Tibial nerve (tissue), 4 donors: ENCODE measurements at regions not wholly inside any gene's neighbourhood (a gene's known extent, or its start where the extent isn't known, plus 50 kb on each side); places are given as distances from the start of the nearest gene placed in this dataset.

Source experiments
- DNase-seq, 2 donors: peaks; one replicate each; pipeline ENCODE4 v3.0.0-alpha.2; 2019; ENCODE audit warnings: low spot score in 2 of 2
- H3K27ac ChIP-seq, 4 donors: fragments of 200-600 bp; sonication (generic) in 3 of 4; one replicate each; pipeline ENCODE4 v1.5.1; 2017 to 2019; ENCODE audit warnings: mild to moderate bottlenecking in 1 of 4
- H3K27me3 ChIP-seq, 2 donors: fragments of 200-600 bp; sonication (generic) in 1 of 2; one replicate each; pipeline versions ENCODE4 v1.5.1 to v1.6.0; 2017 to 2019
- H3K36me3 ChIP-seq, 3 donors: fragments of 200-600 bp; sonication (generic); one replicate each; pipeline ENCODE4 v1.5.1; 2018 to 2019
- H3K4me1 ChIP-seq, 4 donors: fragments of 200-600 bp; sonication (generic) in 3 of 4; one replicate each; pipeline ENCODE4 v1.5.1; 2017 to 2019
- H3K4me3 ChIP-seq, 4 donors: fragments of 200-600 bp; sonication (generic) in 3 of 4; one replicate each; pipeline ENCODE4 v1.5.1; 2017 to 2019; ENCODE audit warnings: mild to moderate bottlenecking in 1 of 4, moderate library complexity in 1 of 4
- H3K9me3 ChIP-seq, 4 donors: fragments of 200-600 bp; sonication (generic) in 3 of 4; one replicate each; pipeline ENCODE4 v1.5.1; 2017 to 2019
- CTCF ChIP-seq, 5 experiments: fragments of 200-600 bp in 3 of 5; fragments of 450-650 bp in 2 of 5; sonication (generic) in 3 of 5; IDR thresholded peaks; one replicate each; pipeline ENCODE4 v1.5.1; 2016 to 2019; ENCODE audit warnings: antibody characterized with exemption in 5 of 5, mild to moderate bottlenecking in 3 of 5, moderate library complexity in 2 of 5
- EP300 ChIP-seq, 2 donors: sonication (generic); formaldehyde crosslinking; IDR thresholded peaks; one replicate each; pipeline ENCODE4 v1.6.1; 2017; ENCODE audit warnings: antibody characterized with exemption in 2 of 2, mild to moderate bottlenecking in 1 of 2
- POLR2A ChIP-seq, 2 donors: fragments of 450-650 bp; IDR thresholded peaks; one replicate each; pipeline ENCODE4 v1.6.1; 2017; ENCODE audit warnings: antibody characterized with exemption in 2 of 2, mild to moderate bottlenecking in 2 of 2, moderate library complexity in 2 of 2
- WGBS, 2 donors: methylation state at CpG; one replicate each; pipeline ENCODE4 v1.1.5; 2018; 5-methylcytosine and 5-hydroxymethylcytosine counted together

GRCh38 chr1:239686386-239686785 lies 300.0 kb downstream of the CHRM3 start:
- WGBS, 2 donors: 87 to 90% methylated on average over 2 of the region's 2 CpGs
- TF ChIP-seq POLR2A (IDR thresholded peaks at IDR 0.05) (no peak), CTCF (IDR thresholded peaks at IDR 0.05) (no peak), EP300 (IDR thresholded peaks at IDR 0.05) (no peak)

DNA sequence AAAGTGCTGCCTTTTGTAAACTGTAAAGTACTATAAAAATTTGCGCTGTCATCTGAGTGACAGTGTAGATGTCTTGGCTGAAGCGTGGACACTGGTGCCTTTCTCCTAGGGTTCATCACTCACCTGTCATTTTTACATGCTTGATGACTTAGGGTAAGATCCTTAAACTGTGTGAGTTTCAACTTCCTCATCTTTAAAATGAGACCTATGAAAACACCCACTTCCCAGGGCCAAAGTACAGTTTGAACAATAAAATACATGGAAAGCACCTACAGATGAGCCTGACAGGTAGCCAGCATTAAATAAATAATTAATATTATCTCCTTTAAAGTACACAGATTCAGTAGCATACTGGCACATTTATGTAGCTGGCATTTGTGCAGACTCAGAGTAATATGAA lies 309.9 kb downstream of the CHRM3 start:
- Histone ChIP-seq H3K4me1 (no peaks in the 10 kb centered on the region), H3K27me3 (no peaks in the 10 kb centered on the region), H3K9me3 (no peaks in the 10 kb centered on the region), H3K36me3 (no peaks in the 10 kb centered on the region), H3K4me3 (no peak overlapping the region), H3K27ac (no peak overlapping the region)
- TF ChIP-seq POLR2A (IDR thresholded peaks at IDR 0.05) (no peak), EP300 (IDR thresholded peaks at IDR 0.05) (no peak)
- 90 to 99% methylated on average over 2 of the region's 2 CpGs for WGBS, 2 donors
- DNase-seq: no peak

More at GRCh38 chr1:239686386-239686785, 300.0 kb downstream of the CHRM3 start:
- no peaks in the 10 kb centered on the region for H3K4me1 ChIP-seq
- H3K9me3 ChIP-seq: no peaks in the 10 kb centered on the region
- no peaks in the 10 kb centered on the region for H3K27me3 ChIP-seq
- DNase-seq: no peak
- no peak overlapping the region for H3K4me3 ChIP-seq
- H3K27ac ChIP-seq: no peak overlapping the region
- H3K36me3 ChIP-seq: no peaks in the 10 kb centered on the region

GRCh38 chr1:239700667-239701066 lies 314.3 kb downstream of the CHRM3 start:
- no peaks in the 10 kb centered on the region for H3K9me3 ChIP-seq
- TF ChIP-seq CTCF (IDR thresholded peaks at IDR 0.05) (no peak), POLR2A (IDR thresholded peaks at IDR 0.05) (no peak), EP300 (IDR thresholded peaks at IDR 0.05) (no peak)
- H3K27me3 ChIP-seq: no peaks in the 10 kb centered on the region
- H3K4me3 ChIP-seq: no peak overlapping the region
- H3K36me3 ChIP-seq: no peaks in the 10 kb centered on the region
- H3K4me1 ChIP-seq: no peaks in the 10 kb centered on the region
- no peak overlapping the region for H3K27ac ChIP-seq
- no peak for DNase-seq
- 84 to 85% methylated on average over 6 of the region's 6 CpGs for WGBS, 2 donors

DNA sequence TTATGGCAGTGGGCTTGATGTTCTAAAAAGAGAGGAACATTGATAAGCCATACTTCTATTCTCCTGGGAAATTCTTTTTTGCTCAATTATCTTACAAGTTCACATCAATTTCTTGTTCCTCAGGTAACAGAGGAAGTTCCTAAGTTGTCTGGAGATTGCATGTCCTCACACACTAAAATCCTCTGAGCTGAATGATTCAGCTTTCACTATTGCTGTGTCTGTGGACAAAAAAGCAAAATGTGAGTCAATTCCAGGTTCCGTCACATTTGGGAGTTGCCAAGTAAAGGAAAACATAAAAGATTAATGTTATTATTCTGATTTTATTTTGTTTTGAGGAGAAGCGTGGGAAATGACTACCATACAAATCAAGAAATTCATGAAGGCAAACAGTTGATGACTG lies 316.7 kb downstream of the CHRM3 start:
- Histone ChIP-seq H3K4me3 (no peak overlapping the region), H3K27me3 (no peaks in the 10 kb centered on the region), H3K4me1 (no peaks in the 10 kb centered on the region), H3K9me3 (no peaks in the 10 kb centered on the region), H3K27ac (no peak overlapping the region), H3K36me3 (no peaks in the 10 kb centered on the region)
- DNase-seq: no peak
- no peak for TF ChIP-seq EP300 (IDR thresholded peaks at IDR 0.05)
- no peak for TF ChIP-seq POLR2A (IDR thresholded peaks at IDR 0.05)
- no peak for TF ChIP-seq CTCF (IDR thresholded peaks at IDR 0.05)
- WGBS, 2 donors: 86 to 88% methylated on average over 2 of the region's 2 CpGs

DNA sequence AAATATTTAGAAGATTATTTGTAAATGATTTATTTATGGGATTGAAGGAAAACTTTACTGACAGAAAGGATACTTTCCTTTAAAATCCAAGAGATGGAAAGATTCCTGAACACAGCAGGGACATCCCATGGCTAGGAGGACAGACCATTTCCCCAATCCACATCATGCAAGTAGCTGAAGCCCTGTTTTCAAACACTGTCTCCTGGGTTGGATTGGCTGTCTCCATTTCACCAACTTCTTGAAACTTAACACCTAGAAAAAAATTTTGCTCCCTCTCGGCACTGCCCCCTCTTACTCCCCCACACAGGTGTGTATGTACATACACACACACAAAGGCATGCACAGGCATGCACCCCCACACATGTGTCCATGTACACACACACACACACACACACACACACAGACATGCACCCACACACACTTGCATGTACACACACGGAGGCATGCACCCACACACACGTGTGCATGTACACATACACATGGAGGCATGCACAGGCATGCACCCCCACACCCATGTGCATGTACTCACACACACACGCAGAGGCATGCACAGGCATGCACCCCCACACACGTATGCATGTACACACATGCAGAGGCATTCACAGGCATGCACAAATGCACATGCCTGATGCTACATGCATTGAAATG lies 320.0 kb downstream of the CHRM3 start:
- TF ChIP-seq POLR2A (IDR thresholded peaks at IDR 0.05): no peak
- no peak for TF ChIP-seq EP300 (IDR thresholded peaks at IDR 0.05)
- TF ChIP-seq CTCF (IDR thresholded peaks at IDR 0.05): no peak
- H3K36me3 ChIP-seq: no peaks in the 10 kb centered on the region
- H3K27ac ChIP-seq: no peak overlapping the region
- H3K9me3 ChIP-seq: no peaks in the 10 kb centered on the region
- H3K4me1 ChIP-seq: no peaks in the 10 kb centered on the region
- H3K4me3 ChIP-seq: no peak overlapping the region
- WGBS, 2 donors: 80% methylated on average over 5 of the region's 5 CpGs
- DNase-seq: no peak
- H3K27me3 ChIP-seq: no peaks in the 10 kb centered on the region

- no peaks in the 10 kb centered on the region for H3K27me3 ChIP-seq
- no peak for TF ChIP-seq POLR2A (IDR thresholded peaks at IDR 0.05)
- no peak for TF ChIP-seq EP300 (IDR thresholded peaks at IDR 0.05)
- TF ChIP-seq CTCF (IDR thresholded peaks at IDR 0.05): no peak
- no peak overlapping the region for H3K4me3 ChIP-seq
- no peak for DNase-seq
- H3K36me3 ChIP-seq: no peaks in the 10 kb centered on the region
- no peaks in the 10 kb centered on the region for H3K4me1 ChIP-seq
- H3K27ac ChIP-seq: no peak overlapping the region
- H3K9me3 ChIP-seq: no peaks in the 10 kb centered on the region
Measured at GRCh38 chr1:239707615-239708014, 321.2 kb downstream of the CHRM3 start.
